ENCODE measurements at regions not wholly inside any gene's neighbourhood (a gene's known extent, or its start where the extent isn't known, plus 50 kb on each side); places are given as distances from the start of the nearest gene placed in this dataset.
"Not testable (repeated sequence)": the region's sequence is repeated elsewhere in the genome, so short reads cannot be mapped to it uniquely, and the experiment has no call there.

GRCh38 chr9:79037338-79037737 is 534.4 kb upstream of the TLE4 start:
- no peak for DNase-seq

GRCh38 chr9:79040671-79041070 is 531.1 kb upstream of the TLE4 start:
- no peak for DNase-seq

GRCh38 chr9:79041266-79041665 is 530.5 kb upstream of the TLE4 start:
- DNase-seq, result no peak

GRCh38 chr9:79043916-79044315 is 527.8 kb upstream of the TLE4 start:
- DNase-seq, result no peak

- DNase-seq, result no peak
Measured at GRCh38 chr9:79046401-79046800, 525.4 kb upstream of the TLE4 start.

GRCh38 chr9:79049371-79049770 is 522.4 kb upstream of the TLE4 start:
- DNase-seq, result no peak

GRCh38 chr9:79053598-79053997 is 518.2 kb upstream of the TLE4 start:
- no peak for DNase-seq

GRCh38 chr9:79054500-79054899 is 517.3 kb upstream of the TLE4 start:
- DNase-seq, result no peak

GRCh38 chr9:79056041-79056440 is 515.7 kb upstream of the TLE4 start:
- no peak for DNase-seq

GRCh38 chr9:79057576-79057975 is 514.2 kb upstream of the TLE4 start:
- no peak for DNase-seq

- DNase-seq, result no peak
Measured at GRCh38 chr9:79060766-79061165, 511.0 kb upstream of the TLE4 start.

- DNase-seq, result no peak
Measured at GRCh38 chr9:79061752-79062616, 509.8 kb upstream of the TLE4 start.

GRCh38 chr9:79073201-79073600 is 498.6 kb upstream of the TLE4 start:
- no peak for DNase-seq

- DNase-seq, result no peak
Measured at GRCh38 chr9:79080536-79080935, 491.2 kb upstream of the TLE4 start.

- no peak for DNase-seq
Measured at GRCh38 chr9:79083621-79084020, 488.1 kb upstream of the TLE4 start.

GRCh38 chr9:79087133-79087532 is 484.6 kb upstream of the TLE4 start:
- DNase-seq, result no peak

- DNase-seq, result no peak
Measured at GRCh38 chr9:79089054-79089560, 482.7 kb upstream of the TLE4 start.

- DNase-seq, result not testable (repeated sequence)
Measured at GRCh38 chr9:79089851-79090250, 481.9 kb upstream of the TLE4 start.

GRCh38 chr9:79103257-79103656 is 468.5 kb upstream of the TLE4 start:
- DNase-seq, result not testable (repeated sequence)

GRCh38 chr9:79104216-79104615 is 467.5 kb upstream of the TLE4 start:
- DNase-seq, result no peak

- no peak for DNase-seq
Measured at GRCh38 chr9:79104951-79105350, 466.8 kb upstream of the TLE4 start.

GRCh38 chr9:79107911-79108676 is 463.7 kb upstream of the TLE4 start:
- DNase-seq, result no peak

GRCh38 chr9:79111653-79112052 is 460.1 kb upstream of the TLE4 start:
- no peak for DNase-seq

- no peak for DNase-seq
Measured at GRCh38 chr9:79115176-79115575, 456.6 kb upstream of the TLE4 start.
